Keratinocyte (primary cell): ENCODE measurements at regions not wholly inside any gene's neighbourhood (a gene's known extent, or its start where the extent isn't known, plus 50 kb on each side); places are given as distances from the start of the nearest gene placed in this dataset.

Experiments
- CTCF ChIP-seq, 3 experiments: IDR thresholded peaks in 1 of 3; conservative IDR thresholded peaks in 1 of 3; optimal IDR thresholded peaks in 1 of 3; 2 replicates in 2 of 3; 3 replicates in 1 of 3; pipeline versions ENCODE3 to v1.5.1; 2011; ENCODE audit warnings: low read length in 3 of 3, mild to moderate bottlenecking in 3 of 3, moderate library complexity in 2 of 3, control low read depth in 1 of 3, inconsistent platforms in 1 of 3; ENCODE audit not compliant: insufficient read depth in 2 of 3; ENCODE audit errors: extremely low read depth in 1 of 3
- EZH2 ChIP-seq: IDR thresholded peaks from one replicate; pipeline ENCODE4 v1.6.1; 2012; ENCODE audit warnings: inconsistent platforms, mild to moderate bottlenecking, low read length, moderate library complexity

- no peak for TF ChIP-seq CTCF (optimal IDR thresholded peaks at IDR 0.05 in 1 of 3, IDR thresholded peaks at IDR 0.05 in 1 of 3, conservative IDR thresholded peaks at IDR 0.05 in 1 of 3; ENCODE audit: extremely low read depth in 1 of 3, insufficient read depth in 2 of 3, low read length in 3 of 3)
- no peak for TF ChIP-seq EZH2
Observed at GRCh38 chr6:6808915-6809314, 220.4 kb downstream of the LY86 start.
